Fibroblast of villous mesenchyme (primary cell): ENCODE measurements at regions not wholly inside any gene's neighbourhood (a gene's known extent, or its start where the extent isn't known, plus 50 kb on each side); places are given as distances from the start of the nearest gene placed in this dataset.
A peak's percentile ranks its signal among the peaks of the same experiment; 100 is the strongest.

Experiments
- DNase-seq: peaks from one replicate; pipeline ENCODE4 v3.0.0-alpha.2; 2010; ENCODE audit warnings: low read depth
- H3K4me3 ChIP-seq: 2 replicates; pipeline ENCODE4 v1.5.1; 2011; ENCODE audit warnings: low read depth, mild to moderate bottlenecking, low read length
- TF ChIP-seq, protein P1 (sequence below): IDR thresholded peaks from 2 replicates; pipeline ENCODE4 v1.5.1; 2012; ENCODE audit warnings: low read depth, mild to moderate bottlenecking, low read length; ENCODE audit not compliant: insufficient read depth

DNA sequence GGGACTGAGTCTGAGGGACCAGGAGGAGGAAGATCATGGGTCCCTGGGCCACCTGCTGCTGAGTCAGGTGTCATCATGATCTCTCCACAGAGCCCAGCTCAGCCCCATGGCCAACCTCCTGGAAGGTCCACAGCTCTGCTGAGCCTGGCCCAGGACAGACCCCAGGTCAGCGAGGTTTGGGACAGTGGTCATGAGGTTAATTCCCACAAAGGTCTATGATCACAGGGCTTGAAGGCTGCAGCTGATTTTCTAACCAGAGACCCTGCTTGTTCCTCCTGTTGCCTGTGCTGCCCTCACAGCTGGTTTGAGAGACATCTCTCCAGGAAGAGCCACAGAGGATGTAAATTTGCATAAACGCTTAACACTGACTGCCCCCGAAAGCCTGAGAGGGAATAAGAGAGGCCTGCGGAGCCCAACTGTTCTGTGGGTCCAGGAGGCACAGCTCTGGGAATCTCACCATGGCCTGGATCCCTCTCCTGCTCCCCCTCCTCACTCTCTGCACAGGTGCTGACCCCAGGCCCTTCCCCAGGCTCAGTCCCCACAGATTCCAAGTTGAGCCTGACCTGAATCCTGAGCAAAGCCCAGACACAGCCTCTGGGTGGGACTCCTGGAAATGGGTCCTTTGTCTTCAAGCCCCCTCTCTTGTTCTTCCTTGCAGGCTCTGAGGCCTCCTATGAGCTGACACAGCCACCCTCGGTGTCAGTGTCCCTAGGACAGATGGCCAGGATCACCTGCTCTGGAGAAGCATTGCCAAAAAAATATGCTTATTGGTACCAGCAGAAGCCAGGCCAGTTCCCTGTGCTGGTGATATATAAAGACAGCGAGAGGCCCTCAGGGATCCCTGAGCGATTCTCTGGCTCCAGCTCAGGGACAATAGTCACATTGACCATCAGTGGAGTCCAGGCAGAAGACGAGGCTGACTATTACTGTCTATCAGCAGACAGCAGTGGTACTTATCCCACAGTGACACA, 102.8 kb downstream of the GGTLC2 start:
- TF ChIP-seq, protein P1, sequence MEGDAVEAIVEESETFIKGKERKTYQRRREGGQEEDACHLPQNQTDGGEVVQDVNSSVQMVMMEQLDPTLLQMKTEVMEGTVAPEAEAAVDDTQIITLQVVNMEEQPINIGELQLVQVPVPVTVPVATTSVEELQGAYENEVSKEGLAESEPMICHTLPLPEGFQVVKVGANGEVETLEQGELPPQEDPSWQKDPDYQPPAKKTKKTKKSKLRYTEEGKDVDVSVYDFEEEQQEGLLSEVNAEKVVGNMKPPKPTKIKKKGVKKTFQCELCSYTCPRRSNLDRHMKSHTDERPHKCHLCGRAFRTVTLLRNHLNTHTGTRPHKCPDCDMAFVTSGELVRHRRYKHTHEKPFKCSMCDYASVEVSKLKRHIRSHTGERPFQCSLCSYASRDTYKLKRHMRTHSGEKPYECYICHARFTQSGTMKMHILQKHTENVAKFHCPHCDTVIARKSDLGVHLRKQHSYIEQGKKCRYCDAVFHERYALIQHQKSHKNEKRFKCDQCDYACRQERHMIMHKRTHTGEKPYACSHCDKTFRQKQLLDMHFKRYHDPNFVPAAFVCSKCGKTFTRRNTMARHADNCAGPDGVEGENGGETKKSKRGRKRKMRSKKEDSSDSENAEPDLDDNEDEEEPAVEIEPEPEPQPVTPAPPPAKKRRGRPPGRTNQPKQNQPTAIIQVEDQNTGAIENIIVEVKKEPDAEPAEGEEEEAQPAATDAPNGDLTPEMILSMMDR, result no peak
- no peak for DNase-seq
- H3K4me3 ChIP-seq, result no peak overlapping the region

DNA sequence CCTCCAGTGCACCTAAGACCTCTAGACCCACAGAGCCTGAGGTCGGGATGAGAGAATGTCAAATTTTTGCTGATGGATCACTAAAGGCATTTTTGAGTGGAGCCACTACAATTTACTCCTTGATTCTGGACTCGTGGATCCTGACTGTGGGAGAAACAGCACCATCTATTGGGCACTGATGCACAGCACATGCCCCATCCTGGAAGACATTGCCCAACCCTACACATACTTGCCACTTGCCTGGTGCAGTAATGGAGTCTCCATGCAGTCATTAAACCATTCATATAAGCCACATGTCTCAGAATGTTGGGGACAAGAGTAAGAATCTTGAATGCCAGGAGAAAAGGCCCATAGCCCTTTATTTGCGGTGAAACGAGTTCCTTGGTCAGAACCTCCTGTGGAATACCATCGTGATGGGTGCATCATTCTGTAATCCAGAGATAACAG, 103.9 kb downstream of the GGTLC2 start:
- H3K4me3 ChIP-seq, result no peak overlapping the region
- TF ChIP-seq, protein P1, result peak; percentile 78
- peak; percentile 56 for DNase-seq

DNA sequence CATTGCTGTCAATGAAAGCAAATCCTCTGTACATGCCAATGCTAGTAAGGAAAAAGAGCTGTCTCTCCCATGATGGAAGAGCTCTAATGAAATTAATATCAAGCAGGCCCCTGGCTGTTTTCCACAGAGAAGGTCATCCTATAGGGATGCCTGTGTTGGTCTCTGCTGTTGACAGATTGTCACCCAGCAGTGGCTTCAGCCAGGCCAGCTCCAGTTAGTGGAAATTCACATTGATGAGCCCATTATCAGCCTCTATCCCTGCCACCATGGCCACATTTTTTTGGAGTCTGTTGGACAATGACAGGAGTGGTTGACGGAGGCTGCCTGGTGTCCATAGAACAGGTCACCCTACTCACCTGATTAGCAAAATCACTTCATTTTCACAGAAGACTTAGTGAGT, 104.3 kb downstream of the GGTLC2 start:
- TF ChIP-seq, protein P1, result no peak
- no peak overlapping the region for H3K4me3 ChIP-seq
- no peak for DNase-seq

DNA sequence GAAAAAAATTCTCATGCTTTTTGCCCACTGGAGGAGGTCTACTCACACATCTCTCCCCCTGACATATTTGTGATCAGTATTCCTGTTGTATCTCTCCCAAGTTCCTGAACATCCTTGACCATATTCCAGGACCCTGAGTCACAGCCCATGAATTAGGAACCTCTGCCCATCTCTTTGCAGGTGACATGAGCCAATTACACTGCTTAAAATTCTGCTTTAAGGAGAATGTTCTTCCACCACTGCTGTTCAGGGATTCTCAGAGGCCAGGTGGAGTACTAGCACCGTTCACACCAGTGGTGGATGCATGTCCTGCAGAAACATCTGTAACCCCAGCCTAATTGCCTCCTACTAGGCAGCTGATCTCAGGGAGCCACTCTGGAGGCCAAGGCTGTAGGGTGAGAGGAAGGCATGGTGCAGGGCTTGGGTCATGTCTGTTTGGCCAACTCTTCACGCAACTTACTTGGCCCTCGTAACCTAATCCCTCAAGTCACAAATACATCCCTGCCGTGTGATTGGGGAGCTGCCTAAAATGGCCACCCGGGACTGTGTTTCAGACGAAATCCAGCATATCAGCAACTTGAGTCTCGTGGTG, 104.8 kb downstream of the GGTLC2 start:
- no peak for DNase-seq
- TF ChIP-seq, protein P1, result no peak

DNA sequence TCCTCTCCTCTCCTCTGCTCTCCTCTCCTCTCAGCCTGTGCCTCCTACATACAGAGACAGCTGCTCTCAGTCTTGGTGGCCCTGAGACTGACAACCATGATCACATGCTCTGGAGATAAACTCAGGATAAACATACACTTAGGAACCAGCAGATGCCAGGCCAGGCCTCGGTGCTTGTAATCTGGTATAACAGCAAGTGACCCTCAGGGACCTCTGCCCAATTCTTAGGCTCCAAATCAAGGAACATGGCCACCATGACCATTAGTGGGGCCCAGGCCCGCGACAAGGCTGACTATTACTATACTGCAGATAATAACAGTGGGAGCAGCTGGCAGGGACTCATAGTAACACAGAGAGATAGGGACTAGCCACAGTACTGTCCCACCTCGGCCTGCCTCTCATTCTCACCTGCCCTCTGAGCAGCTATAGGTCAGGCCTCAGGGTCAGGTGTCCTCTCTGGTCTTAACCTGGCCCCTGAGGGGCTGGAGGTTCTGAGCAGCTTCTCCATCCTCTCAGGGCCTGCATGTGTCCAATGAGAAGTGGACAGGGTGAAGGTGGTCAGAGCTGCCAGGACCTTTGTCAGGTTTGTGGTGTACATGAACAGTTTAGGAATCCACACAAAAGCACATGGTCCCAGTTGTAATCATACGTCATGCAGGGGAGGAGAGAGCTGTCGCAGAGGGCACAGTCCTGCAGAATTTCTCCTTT, 106.1 kb downstream of the GGTLC2 start:
- no peak for DNase-seq
- TF ChIP-seq, protein P1, result no peak
- H3K4me3 ChIP-seq, result no peak overlapping the region

More for the DNA sequence above, 104.8 kb downstream of the GGTLC2 start:
- H3K4me3 ChIP-seq, result no peak overlapping the region

DNA sequence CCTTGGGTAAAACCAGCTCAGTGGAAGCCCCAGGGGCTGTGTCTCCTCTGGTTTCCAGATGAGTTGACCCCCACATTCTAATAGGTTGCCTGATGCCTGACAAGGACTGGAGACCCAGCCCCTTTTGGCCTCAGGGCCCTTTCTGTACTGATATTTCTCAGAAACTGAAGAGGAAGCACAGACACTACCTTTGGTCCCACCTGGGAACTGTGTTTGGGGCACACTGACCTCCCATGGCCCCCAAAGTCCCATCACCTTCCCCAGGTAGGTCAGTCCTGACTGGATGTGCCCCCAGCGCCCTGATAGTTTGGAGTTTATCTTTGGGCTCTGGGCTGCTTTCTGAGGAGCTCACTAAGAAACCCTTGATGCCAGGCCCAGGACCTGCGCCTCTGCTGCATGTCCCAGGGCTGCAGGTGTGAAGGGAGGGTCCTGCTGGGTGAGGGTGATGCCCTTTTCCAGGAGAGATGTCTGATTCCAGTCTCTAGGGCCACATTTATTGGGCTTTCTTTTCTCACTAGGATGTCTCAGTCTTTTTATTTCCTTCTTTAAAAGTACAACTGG, 106.7 kb downstream of the GGTLC2 start:
- DNase-seq, result no peak
- TF ChIP-seq, protein P1, result no peak
- H3K4me3 ChIP-seq, result no peak overlapping the region
